ENCODE measurements at regions not wholly inside any gene's neighbourhood (a gene's known extent, or its start where the extent isn't known, plus 50 kb on each side); places are given as distances from the start of the nearest gene placed in this dataset.

- Histone ChIP-seq H3K79me2 (ENCODE audit: insufficient read depth, low read length) (no peaks in the 10 kb centered on the region), H4K20me1 (ENCODE audit: low read depth, low read length) (no peaks in the 10 kb centered on the region), H3K4me2 (ENCODE audit: low read depth, low read length, poor library complexity, severe bottlenecking) (no peak overlapping the region), H3K27me3 (ENCODE audit: low read length) (no peaks in the 10 kb centered on the region), H3K9me3 (ENCODE audit: insufficient read depth, low read length) (no peaks in the 10 kb centered on the region), H2AFZ (ENCODE audit: low read depth, low read length, severe bottlenecking) (no peak overlapping the region), H3K27ac (ENCODE audit: low read depth, low read length) (no peak overlapping the region), H3F3A (ENCODE audit: insufficient read depth) (no peaks in the 10 kb centered on the region), H3K4me3 (ENCODE audit: insufficient read depth, low read length, poor library complexity, severe bottlenecking) (no peak overlapping the region), H3K9ac (ENCODE audit: low read length) (no peak overlapping the region), H3K36me3 (ENCODE audit: low read length) (no peaks in the 10 kb centered on the region), H3K9me2 (replicated peaks; ENCODE audit: insufficient read depth, low read length) (no peaks in the 10 kb centered on the region)
- TF ChIP-seq EZH2phosphoT487 (conservative IDR thresholded peaks at IDR 0.05; ENCODE audit: low read length) (no peak), CTCF (IDR thresholded peaks at IDR 0.05; ENCODE audit: insufficient read depth, low read length, poor library complexity, severe bottlenecking) (no peak)
Measured at GRCh38 chr2:75790814-75791467, 80.2 kb upstream of the GCFC2 start.

- no peaks in the 10 kb centered on the region for H3K27me3 ChIP-seq (ENCODE audit: low read length)
- H3K4me3 ChIP-seq (ENCODE audit: insufficient read depth, low read length, poor library complexity, severe bottlenecking) = no peak overlapping the region
- H3K9me3 ChIP-seq (ENCODE audit: insufficient read depth, low read length) = no peaks in the 10 kb centered on the region
- TF ChIP-seq EZH2phosphoT487 (conservative IDR thresholded peaks at IDR 0.05; ENCODE audit: low read length) = no peak
- no peak for TF ChIP-seq CTCF (IDR thresholded peaks at IDR 0.05; ENCODE audit: insufficient read depth, low read length, poor library complexity, severe bottlenecking)
- no peak overlapping the region for H3K27ac ChIP-seq (ENCODE audit: low read depth, low read length)
- H4K20me1 ChIP-seq (ENCODE audit: low read depth, low read length) = no peaks in the 10 kb centered on the region
- H3K9ac ChIP-seq (ENCODE audit: low read length) = no peak overlapping the region
- H3K4me2 ChIP-seq (ENCODE audit: low read depth, low read length, poor library complexity, severe bottlenecking) = no peak overlapping the region
- H3F3A ChIP-seq (ENCODE audit: insufficient read depth) = no peaks in the 10 kb centered on the region
- no peaks in the 10 kb centered on the region for H3K79me2 ChIP-seq (ENCODE audit: insufficient read depth, low read length)
- no peaks in the 10 kb centered on the region for H3K9me2 ChIP-seq (replicated peaks; ENCODE audit: insufficient read depth, low read length)
- H3K36me3 ChIP-seq (ENCODE audit: low read length) = no peaks in the 10 kb centered on the region
- no peak overlapping the region for H2AFZ ChIP-seq (ENCODE audit: low read depth, low read length, severe bottlenecking)
Measured at GRCh38 chr2:75790121-75790813, 79.6 kb upstream of the GCFC2 start.

GRCh38 chr2:75788902-75789301 is 78.2 kb upstream of the GCFC2 start:
- Histone ChIP-seq H3K27me3 (ENCODE audit: low read length) (no peaks in the 10 kb centered on the region), H3K9me2 (replicated peaks; ENCODE audit: insufficient read depth, low read length) (no peaks in the 10 kb centered on the region), H3K9me3 (ENCODE audit: insufficient read depth, low read length) (no peaks in the 10 kb centered on the region), H3K4me2 (ENCODE audit: low read depth, low read length, poor library complexity, severe bottlenecking) (no peak overlapping the region), H4K20me1 (ENCODE audit: low read depth, low read length) (no peaks in the 10 kb centered on the region), H3K9ac (ENCODE audit: low read length) (no peak overlapping the region), H3K4me3 (ENCODE audit: insufficient read depth, low read length, poor library complexity, severe bottlenecking) (no peak overlapping the region), H3K36me3 (ENCODE audit: low read length) (no peaks in the 10 kb centered on the region), H3K27ac (ENCODE audit: low read depth, low read length) (no peak overlapping the region), H2AFZ (ENCODE audit: low read depth, low read length, severe bottlenecking) (no peak overlapping the region), H3K79me2 (ENCODE audit: insufficient read depth, low read length) (no peaks in the 10 kb centered on the region), H3F3A (ENCODE audit: insufficient read depth) (no peaks in the 10 kb centered on the region)
- TF ChIP-seq CTCF (IDR thresholded peaks at IDR 0.05; ENCODE audit: insufficient read depth, low read length, poor library complexity, severe bottlenecking) = no peak
- no peak for TF ChIP-seq EZH2phosphoT487 (conservative IDR thresholded peaks at IDR 0.05; ENCODE audit: low read length)
